ENCODE measurements at regions not wholly inside any gene's neighbourhood (a gene's known extent, or its start where the extent isn't known, plus 50 kb on each side); places are given as distances from the start of the nearest gene placed in this dataset.

DNA sequence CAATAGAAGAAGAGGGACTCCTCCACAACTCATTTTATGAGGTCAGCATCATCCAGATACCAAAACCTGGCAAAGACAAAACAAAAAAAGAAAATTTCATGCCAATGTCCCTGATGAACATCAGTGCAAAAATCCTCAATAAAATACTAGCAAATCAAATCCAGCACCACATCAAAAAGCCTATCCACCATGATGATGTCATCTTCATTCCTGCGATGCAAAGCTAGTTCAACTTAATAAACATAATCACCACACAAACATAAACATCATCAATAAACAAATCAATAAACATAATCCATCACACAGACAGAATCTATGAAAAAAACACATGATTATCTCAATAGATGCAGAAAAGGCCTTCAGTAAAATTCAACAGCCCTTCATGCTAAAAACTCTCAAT, 342.1 kb downstream of the RSL24D1 start:
- RAD21 ChIA-PET (ENCODE audit: low non-redundant PET in 1 of 2, low total read pairs in 2 of 2, uncharacterized antibody in 2 of 2, unreplicated experiment in 2 of 2) = no interaction called here
- DNase-seq (ENCODE audit: low read depth, low spot score) (no peak), ATAC-seq (no peak)
- CTCF ChIA-PET = no interaction called here
- intact Hi-C loops (cut with micrococcal nuclease) = no loop called here
- Histone ChIP-seq H3K9ac (ENCODE audit: low read length) (no peak overlapping the region), H3K4me3 (replicated peaks in 1 of 2; ENCODE audit: low read depth in 1 of 2, low read length in 2 of 2) (no peak overlapping the region), H3K79me2 (ENCODE audit: insufficient read depth, low read length) (no peaks in the 10 kb centered on the region), H3K36me3 (ENCODE audit: control insufficient read depth in 1 of 2, insufficient read depth in 2 of 2, low read length in 2 of 2) (no peaks in the 10 kb centered on the region), H3K9me3 (ENCODE audit: control insufficient read depth in 1 of 2, insufficient read depth in 1 of 2, low read depth in 1 of 2, low read length in 2 of 2) (peaks cover 0 to 8% of the 10 kb centered on the region in 2 experiments; a peak in 2 of 4 replicates), H4K20me1 (ENCODE audit: insufficient read depth) (no peaks in the 10 kb centered on the region), H3K4me1 (ENCODE audit: control insufficient read depth in 1 of 2, insufficient read depth in 2 of 2, low read length in 2 of 2) (no peaks in the 10 kb centered on the region), H3K4me2 (ENCODE audit: low read length) (no peak overlapping the region), H3K9me2 (ENCODE audit: insufficient read depth) (no peaks in the 10 kb centered on the region), H2AFZ (ENCODE audit: low read depth, low read length, poor library complexity, severe bottlenecking) (no peak overlapping the region), H3K27ac (ENCODE audit: low read depth, low read length) (no peak overlapping the region), H3K27me3 (ENCODE audit: insufficient read depth, low read length) (no peaks in the 10 kb centered on the region)
- TF ChIP-seq, protein P1, sequence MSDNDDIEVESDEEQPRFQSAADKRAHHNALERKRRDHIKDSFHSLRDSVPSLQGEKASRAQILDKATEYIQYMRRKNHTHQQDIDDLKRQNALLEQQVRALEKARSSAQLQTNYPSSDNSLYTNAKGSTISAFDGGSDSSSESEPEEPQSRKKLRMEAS (IDR thresholded peaks at IDR 0.05) = no peak
- TF ChIP-seq SP1 (IDR thresholded peaks at IDR 0.05; ENCODE audit: low read depth) (no peak), SIN3A (IDR thresholded peaks at IDR 0.05; ENCODE audit: low read depth) (no peak), JUND (IDR thresholded peaks at IDR 0.05) (no peak), RAD21 (IDR thresholded peaks at IDR 0.05; ENCODE audit: low read depth) (no peak), TCF7L2 (IDR thresholded peaks at IDR 0.05; ENCODE audit: borderline replicate concordance, extremely low read depth, insufficient read depth, insufficient read length) (no peak), YY1 (IDR thresholded peaks at IDR 0.05; ENCODE audit: extremely low read depth, insufficient replicate concordance, low read depth, low read length) (no peak), EZH2 (IDR thresholded peaks at IDR 0.05) (no peak), ZNF274 (IDR thresholded peaks at IDR 0.05; ENCODE audit: low read depth, low read length) (no peak), POLR2A (IDR thresholded peaks at IDR 0.05; ENCODE audit: borderline replicate concordance, extremely low read depth, insufficient read depth, insufficient read length) (no peak), ZFX (IDR thresholded peaks at IDR 0.05) (no peak), SRF (IDR thresholded peaks at IDR 0.05; ENCODE audit: low read depth) (no peak)
- TF ChIP-seq, protein P2, sequence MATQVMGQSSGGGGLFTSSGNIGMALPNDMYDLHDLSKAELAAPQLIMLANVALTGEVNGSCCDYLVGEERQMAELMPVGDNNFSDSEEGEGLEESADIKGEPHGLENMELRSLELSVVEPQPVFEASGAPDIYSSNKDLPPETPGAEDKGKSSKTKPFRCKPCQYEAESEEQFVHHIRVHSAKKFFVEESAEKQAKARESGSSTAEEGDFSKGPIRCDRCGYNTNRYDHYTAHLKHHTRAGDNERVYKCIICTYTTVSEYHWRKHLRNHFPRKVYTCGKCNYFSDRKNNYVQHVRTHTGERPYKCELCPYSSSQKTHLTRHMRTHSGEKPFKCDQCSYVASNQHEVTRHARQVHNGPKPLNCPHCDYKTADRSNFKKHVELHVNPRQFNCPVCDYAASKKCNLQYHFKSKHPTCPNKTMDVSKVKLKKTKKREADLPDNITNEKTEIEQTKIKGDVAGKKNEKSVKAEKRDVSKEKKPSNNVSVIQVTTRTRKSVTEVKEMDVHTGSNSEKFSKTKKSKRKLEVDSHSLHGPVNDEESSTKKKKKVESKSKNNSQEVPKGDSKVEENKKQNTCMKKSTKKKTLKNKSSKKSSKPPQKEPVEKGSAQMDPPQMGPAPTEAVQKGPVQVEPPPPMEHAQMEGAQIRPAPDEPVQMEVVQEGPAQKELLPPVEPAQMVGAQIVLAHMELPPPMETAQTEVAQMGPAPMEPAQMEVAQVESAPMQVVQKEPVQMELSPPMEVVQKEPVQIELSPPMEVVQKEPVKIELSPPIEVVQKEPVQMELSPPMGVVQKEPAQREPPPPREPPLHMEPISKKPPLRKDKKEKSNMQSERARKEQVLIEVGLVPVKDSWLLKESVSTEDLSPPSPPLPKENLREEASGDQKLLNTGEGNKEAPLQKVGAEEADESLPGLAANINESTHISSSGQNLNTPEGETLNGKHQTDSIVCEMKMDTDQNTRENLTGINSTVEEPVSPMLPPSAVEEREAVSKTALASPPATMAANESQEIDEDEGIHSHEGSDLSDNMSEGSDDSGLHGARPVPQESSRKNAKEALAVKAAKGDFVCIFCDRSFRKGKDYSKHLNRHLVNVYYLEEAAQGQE (IDR thresholded peaks at IDR 0.05; ENCODE audit: low read depth) = no peak
- TF ChIP-seq, protein P3, sequence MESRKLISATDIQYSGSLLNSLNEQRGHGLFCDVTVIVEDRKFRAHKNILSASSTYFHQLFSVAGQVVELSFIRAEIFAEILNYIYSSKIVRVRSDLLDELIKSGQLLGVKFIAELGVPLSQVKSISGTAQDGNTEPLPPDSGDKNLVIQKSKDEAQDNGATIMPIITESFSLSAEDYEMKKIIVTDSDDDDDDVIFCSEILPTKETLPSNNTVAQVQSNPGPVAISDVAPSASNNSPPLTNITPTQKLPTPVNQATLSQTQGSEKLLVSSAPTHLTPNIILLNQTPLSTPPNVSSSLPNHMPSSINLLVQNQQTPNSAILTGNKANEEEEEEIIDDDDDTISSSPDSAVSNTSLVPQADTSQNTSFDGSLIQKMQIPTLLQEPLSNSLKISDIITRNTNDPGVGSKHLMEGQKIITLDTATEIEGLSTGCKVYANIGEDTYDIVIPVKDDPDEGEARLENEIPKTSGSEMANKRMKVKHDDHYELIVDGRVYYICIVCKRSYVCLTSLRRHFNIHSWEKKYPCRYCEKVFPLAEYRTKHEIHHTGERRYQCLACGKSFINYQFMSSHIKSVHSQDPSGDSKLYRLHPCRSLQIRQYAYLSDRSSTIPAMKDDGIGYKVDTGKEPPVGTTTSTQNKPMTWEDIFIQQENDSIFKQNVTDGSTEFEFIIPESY (IDR thresholded peaks at IDR 0.05; ENCODE audit: extremely low read depth, insufficient replicate concordance, low read length) = no peak
- BruUV-seq (replicated peaks) = no TSS peak
- POLR2A ChIA-PET = no interaction called here

Data from HCT116 (cell line).